ENCODE measurements at regions not wholly inside any gene's neighbourhood (a gene's known extent, or its start where the extent isn't known, plus 50 kb on each side); places are given as distances from the start of the nearest gene placed in this dataset.
"Not testable (repeated sequence)": the region's sequence is repeated elsewhere in the genome, so short reads cannot be mapped to it uniquely, and the experiment has no call there.

DNA sequence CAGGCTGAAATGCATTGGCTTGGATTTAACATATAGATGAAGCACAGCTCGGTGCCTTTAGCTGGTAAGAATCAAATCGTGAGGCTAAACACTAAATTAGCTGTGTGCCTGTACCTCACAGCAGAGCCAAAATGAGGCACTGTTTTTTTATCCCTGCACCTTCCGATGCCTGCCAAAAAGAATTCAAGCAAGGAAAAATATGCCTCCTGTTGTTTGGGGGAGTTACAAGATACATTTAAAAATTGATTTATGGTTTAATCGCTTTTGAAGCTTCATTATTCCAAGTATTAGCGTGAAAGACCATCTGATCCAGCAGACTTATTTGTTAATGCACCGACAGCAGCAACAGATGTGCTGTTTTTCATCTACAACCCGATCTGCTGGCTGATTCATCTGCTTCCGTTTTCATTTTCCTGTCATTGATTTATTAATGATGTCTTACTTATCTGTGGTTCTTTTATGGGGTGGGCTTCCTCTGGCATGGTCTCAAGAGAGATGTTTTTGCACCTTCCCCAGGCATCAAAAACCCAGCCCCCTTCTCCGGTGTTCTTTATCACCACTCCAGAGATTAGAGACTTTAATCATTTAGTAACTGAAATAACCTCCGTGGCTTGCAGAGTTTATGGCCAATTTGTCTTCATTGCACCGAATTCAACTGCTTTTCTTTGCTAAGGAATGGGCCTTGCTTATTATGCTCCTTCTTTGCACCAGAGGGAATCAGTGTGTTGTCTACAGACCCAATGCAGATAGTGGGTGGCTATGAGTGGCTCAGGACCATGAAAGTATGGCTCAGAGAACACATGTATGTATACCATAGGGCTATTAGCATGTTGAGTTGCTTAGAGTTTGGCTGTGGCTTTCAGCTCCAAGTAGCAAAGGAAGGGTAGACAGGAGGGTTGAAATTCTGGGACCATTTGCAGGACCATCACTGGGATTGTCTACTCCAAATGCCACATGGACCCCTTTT, 166.8 kb upstream of the TMEM260 start:
- Mint-ChIP-seq H3K27ac (no peak overlapping the region), H3K4me3 (no peak overlapping the region)
- no peak for ATAC-seq

GRCh38 chr14:56413721-56414120, 165.9 kb upstream of the TMEM260 start:
- peaks cover 12% of the 10 kb centered on the region for H3K4me1 Mint-ChIP-seq
- ATAC-seq, result no peak
- no peak overlapping the region for H3K27ac Mint-ChIP-seq
- H3K9me3 Mint-ChIP-seq, result no peaks in the 10 kb centered on the region
- no peak for DNase-seq (ENCODE audit: low spot score in 2 of 2)
- no peak overlapping the region for H3K4me3 Mint-ChIP-seq
- H3K36me3 Mint-ChIP-seq, result no peaks in the 10 kb centered on the region

More for the DNA sequence above, 166.8 kb upstream of the TMEM260 start:
- DNase-seq (ENCODE audit: low spot score in 2 of 2), result no peak
- Mint-ChIP-seq H3K9me3 (no peaks in the 10 kb centered on the region), H3K4me1 (peaks cover 6% of the 10 kb centered on the region), H3K36me3 (no peaks in the 10 kb centered on the region)

DNA sequence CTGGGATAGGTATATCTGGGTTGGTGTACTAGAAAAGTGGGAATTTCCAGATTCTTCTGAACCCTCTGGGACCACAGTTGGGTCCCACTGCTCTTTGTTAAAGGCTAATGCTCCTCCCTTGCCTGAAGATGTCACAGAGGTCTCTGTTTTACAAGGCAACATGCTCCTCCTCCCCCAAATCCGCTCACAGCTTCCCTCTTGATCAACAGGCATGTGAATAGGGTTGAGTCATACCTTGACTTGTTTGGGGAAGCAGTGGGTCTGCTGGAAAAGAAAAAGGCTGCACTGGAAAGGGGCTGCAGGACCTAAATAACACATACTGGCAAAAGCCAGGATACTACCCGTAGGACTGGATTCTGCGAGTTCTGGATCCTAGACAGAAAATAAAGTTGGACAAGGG, 165.4 kb upstream of the TMEM260 start:
- no peak overlapping the region for H3K27ac Mint-ChIP-seq
- no peak overlapping the region for H3K4me3 Mint-ChIP-seq

DNA sequence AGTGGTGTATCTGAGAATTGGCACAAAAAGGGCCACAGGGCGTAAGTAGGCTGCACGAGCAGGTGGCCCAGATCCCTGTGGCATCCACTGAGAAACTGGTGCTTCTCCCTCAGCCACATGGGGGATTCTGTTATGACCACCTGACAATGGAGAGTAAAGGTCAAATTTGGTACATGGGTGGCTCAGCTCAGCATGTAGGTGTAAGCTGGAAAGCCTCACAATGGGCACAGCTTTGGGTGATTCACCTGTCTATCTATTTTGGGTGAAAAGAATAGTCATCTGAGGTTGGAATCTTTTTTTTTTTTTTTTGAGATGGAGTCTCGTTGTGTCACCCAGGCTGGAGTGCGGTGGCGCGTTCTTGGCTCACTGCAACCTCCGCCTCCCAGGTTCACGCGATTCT, 163.4 kb upstream of the TMEM260 start:
- ATAC-seq (no peak), DNase-seq (ENCODE audit: low spot score in 2 of 2) (no peak)
- H3K9me3 Mint-ChIP-seq, result no peaks in the 10 kb centered on the region
- peaks cover 12% of the 10 kb centered on the region for H3K4me1 Mint-ChIP-seq
- no peak overlapping the region for H3K4me3 Mint-ChIP-seq
- H3K36me3 Mint-ChIP-seq, result no peaks in the 10 kb centered on the region
- H3K27ac Mint-ChIP-seq, result no peak overlapping the region

More for the DNA sequence above, 165.4 kb upstream of the TMEM260 start:
- peaks cover 12% of the 10 kb centered on the region for H3K4me1 Mint-ChIP-seq
- H3K9me3 Mint-ChIP-seq, result no peaks in the 10 kb centered on the region
- H3K36me3 Mint-ChIP-seq, result no peaks in the 10 kb centered on the region
- DNase-seq (ENCODE audit: low spot score in 2 of 2) (no peak), ATAC-seq (no peak)

DNA sequence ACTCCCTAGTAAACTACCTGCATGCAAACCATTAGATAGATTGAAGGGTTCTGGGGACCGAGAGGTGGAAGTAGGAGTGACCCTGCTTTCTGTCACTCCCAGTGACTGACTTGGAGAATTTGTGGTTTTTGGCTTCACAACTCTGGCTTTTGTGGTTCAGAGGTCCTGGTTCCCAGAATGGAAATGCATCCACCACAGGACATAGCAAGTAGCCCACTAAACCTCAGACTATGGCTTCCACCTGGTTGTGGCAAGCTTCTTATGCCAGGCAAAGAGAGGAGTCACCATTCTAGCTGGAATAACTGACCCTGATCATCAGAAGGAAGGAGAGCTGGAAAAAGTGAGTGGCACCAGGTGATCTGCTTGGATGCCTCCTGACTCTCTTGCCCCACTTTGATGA, 162.4 kb upstream of the TMEM260 start:
- no peak overlapping the region for H3K4me3 Mint-ChIP-seq
- no peaks in the 10 kb centered on the region for H3K9me3 Mint-ChIP-seq
- H3K4me1 Mint-ChIP-seq, result peaks cover 12% of the 10 kb centered on the region
- no peaks in the 10 kb centered on the region for H3K36me3 Mint-ChIP-seq
- DNase-seq (ENCODE audit: low spot score in 2 of 2) (no peak), ATAC-seq (no peak)
- no peak overlapping the region for H3K27ac Mint-ChIP-seq

GRCh38 chr14:56419750-56420149, 159.8 kb upstream of the TMEM260 start:
- DNase-seq (ENCODE audit: low spot score in 2 of 2) (no peak), ATAC-seq (no peak)
- Mint-ChIP-seq H3K36me3 (no peaks in the 10 kb centered on the region), H3K27ac (no peak overlapping the region), H3K4me1 (peaks cover 6% of the 10 kb centered on the region), H3K9me3 (no peaks in the 10 kb centered on the region), H3K4me3 (no peak overlapping the region)

DNA sequence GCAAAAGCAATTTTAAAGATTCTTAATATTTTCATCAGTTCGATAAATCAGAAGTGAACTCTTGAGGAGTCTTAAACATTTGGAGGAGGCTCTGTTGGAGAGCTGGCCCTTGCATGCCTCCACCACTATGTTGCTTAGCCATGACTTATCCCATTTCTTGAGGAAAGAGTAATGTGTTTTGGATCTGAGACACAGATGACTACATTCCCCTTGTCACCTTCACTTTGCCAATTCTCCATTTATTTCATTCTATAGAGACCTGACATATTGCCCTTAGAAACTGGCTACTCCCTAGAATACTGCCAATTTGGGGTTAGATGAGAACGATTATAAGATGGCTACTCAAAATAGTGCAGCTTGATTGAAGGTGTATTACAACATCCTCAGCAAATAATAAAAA, 157.4 kb upstream of the TMEM260 start:
- ATAC-seq (no peak), DNase-seq (ENCODE audit: low spot score in 2 of 2) (no peak)
- no peaks in the 10 kb centered on the region for H3K36me3 Mint-ChIP-seq
- H3K4me3 Mint-ChIP-seq, result no peak overlapping the region
- no peaks in the 10 kb centered on the region for H3K9me3 Mint-ChIP-seq
- peaks cover 6% of the 10 kb centered on the region for H3K4me1 Mint-ChIP-seq
- no peak overlapping the region for H3K27ac Mint-ChIP-seq

DNA sequence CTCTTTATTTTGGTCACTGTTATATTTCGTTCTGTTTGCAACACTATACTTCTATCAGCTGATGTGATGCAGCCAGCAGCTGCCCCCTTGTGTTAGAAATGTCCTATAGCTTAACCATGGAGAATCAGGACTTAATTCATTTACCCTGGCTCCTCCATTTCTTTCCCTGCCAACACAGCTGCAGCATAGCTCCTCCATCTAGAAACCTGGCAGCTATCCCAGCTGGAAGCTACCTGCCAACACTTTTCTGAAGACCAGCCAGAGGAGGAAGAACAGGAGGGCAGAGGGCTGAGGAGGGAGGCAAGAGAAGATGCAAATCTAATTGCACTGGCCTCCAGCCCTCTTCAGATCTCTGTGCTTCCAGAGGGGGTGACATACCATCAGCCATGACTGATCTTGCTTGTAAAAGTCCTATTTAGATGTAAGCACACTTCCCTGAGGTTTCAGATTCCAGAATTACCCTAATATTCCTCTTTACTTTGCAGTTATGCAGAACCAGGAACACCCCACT, 156.8 kb upstream of the TMEM260 start:
- H3K36me3 Mint-ChIP-seq, result no peaks in the 10 kb centered on the region
- ATAC-seq (peak; percentile 50), DNase-seq (ENCODE audit: low spot score in 2 of 2) (no peak)
- no peak overlapping the region for H3K4me3 Mint-ChIP-seq
- peaks cover 6% of the 10 kb centered on the region for H3K4me1 Mint-ChIP-seq
- H3K27ac Mint-ChIP-seq, result no peak overlapping the region
- no peaks in the 10 kb centered on the region for H3K9me3 Mint-ChIP-seq

DNA sequence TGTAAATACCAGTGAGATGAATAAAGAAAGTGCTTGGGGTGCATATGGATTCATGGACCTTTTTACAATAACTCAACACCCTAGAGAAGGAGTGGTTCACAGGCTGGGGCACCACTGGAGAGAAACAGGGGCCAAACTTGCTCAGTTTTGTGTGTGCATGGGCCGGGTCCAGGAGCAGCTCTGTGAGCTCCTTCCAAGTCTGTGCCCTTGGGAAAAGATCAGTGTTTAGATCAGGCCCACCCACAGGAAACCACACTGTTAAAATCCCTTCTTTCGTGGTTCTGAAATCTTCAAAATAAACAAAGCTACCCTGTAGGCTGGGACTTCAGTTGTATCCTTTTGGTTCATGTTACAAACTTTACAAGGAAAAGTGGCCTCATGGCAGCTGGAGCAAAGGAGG, 156.1 kb upstream of the TMEM260 start:
- Mint-ChIP-seq H3K36me3 (no peaks in the 10 kb centered on the region), H3K4me1 (peaks cover 1% of the 10 kb centered on the region), H3K4me3 (no peak overlapping the region), H3K9me3 (no peaks in the 10 kb centered on the region), H3K27ac (no peak overlapping the region)
- ATAC-seq, result no peak
- no peak for DNase-seq (ENCODE audit: low spot score in 2 of 2)

GRCh38 chr14:56431013-56431412, 148.6 kb upstream of the TMEM260 start:
- Mint-ChIP-seq H3K4me1 (no peaks in the 10 kb centered on the region), H3K4me3 (no peak overlapping the region), H3K27ac (no peak overlapping the region), H3K9me3 (no peaks in the 10 kb centered on the region), H3K36me3 (no peaks in the 10 kb centered on the region)
- no peak for DNase-seq (ENCODE audit: low spot score in 2 of 2)
- ATAC-seq, result no peak

GRCh38 chr14:56449670-56450213, 129.9 kb upstream of the TMEM260 start:
- no peak overlapping the region for H3K27ac Mint-ChIP-seq
- no peak for ATAC-seq
- no peaks in the 10 kb centered on the region for H3K9me3 Mint-ChIP-seq
- H3K4me3 Mint-ChIP-seq, result no peak overlapping the region
- H3K4me1 Mint-ChIP-seq, result no peaks in the 10 kb centered on the region
- H3K36me3 Mint-ChIP-seq, result no peaks in the 10 kb centered on the region
- no peak for DNase-seq (ENCODE audit: low spot score in 2 of 2)

DNA sequence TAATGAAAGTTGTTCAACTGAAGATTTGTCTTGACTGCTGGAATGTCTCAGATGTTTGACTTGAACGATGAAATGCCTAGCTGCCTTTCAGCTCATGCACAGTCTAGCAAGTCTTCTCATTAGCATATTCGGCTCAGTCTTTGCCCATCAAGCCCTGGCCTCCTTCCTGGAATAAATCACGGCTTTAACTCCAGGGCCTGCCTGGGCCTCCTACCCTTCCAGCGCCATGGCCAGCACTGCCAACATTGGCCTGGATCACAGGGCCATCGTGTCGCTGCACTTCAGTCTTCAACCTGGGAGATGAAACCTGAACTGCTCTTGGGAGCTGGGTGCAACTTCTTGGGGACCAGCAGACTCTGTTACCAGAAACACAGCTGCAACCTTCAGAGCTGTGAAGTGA, 126.7 kb upstream of the TMEM260 start:
- H3K36me3 Mint-ChIP-seq, result no peaks in the 10 kb centered on the region
- peaks cover 2% of the 10 kb centered on the region for H3K9me3 Mint-ChIP-seq
- no peaks in the 10 kb centered on the region for H3K4me1 Mint-ChIP-seq
- H3K27ac Mint-ChIP-seq, result no peak overlapping the region
- DNase-seq (ENCODE audit: low spot score in 2 of 2), result no peak
- ATAC-seq, result no peak
- H3K4me3 Mint-ChIP-seq, result no peak overlapping the region

DNA sequence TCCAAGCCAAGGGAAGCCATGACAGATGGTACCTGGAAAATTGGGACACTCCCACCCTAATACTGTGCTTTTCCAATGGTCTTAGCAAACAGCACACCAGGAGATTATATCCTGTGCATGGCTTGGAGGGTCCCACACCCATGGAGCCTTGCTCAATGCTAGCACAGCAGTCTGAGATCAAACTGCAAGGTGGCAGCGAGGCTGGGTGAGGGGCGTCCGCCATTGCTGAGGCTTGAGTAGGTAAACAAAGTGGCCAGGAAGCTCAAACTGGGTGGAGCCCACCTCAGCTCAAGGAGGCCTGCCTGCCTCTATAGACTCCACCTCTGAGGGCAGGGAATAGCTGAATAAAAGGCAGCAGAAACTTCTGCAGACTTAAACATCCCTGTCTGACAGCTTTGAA, 124.9 kb upstream of the TMEM260 start:
- H3K4me3 Mint-ChIP-seq; H3K36me3 Mint-ChIP-seq; ATAC-seq; H3K4me1 Mint-ChIP-seq; DNase-seq (ENCODE audit: low spot score in 2 of 2); H3K27ac Mint-ChIP-seq; H3K9me3 Mint-ChIP-seq: not testable (repeated sequence)

- Mint-ChIP-seq H3K4me1 (no peaks in the 10 kb centered on the region), H3K4me3 (no peak overlapping the region), H3K36me3 (no peaks in the 10 kb centered on the region), H3K9me3 (peaks cover 4% of the 10 kb centered on the region), H3K27ac (no peak overlapping the region)
- no peak for DNase-seq (ENCODE audit: low spot score in 2 of 2)
- ATAC-seq, result no peak
These were observed 119.1 kb upstream of the TMEM260 start for GRCh38 chr14:56460469-56460868.

DNA sequence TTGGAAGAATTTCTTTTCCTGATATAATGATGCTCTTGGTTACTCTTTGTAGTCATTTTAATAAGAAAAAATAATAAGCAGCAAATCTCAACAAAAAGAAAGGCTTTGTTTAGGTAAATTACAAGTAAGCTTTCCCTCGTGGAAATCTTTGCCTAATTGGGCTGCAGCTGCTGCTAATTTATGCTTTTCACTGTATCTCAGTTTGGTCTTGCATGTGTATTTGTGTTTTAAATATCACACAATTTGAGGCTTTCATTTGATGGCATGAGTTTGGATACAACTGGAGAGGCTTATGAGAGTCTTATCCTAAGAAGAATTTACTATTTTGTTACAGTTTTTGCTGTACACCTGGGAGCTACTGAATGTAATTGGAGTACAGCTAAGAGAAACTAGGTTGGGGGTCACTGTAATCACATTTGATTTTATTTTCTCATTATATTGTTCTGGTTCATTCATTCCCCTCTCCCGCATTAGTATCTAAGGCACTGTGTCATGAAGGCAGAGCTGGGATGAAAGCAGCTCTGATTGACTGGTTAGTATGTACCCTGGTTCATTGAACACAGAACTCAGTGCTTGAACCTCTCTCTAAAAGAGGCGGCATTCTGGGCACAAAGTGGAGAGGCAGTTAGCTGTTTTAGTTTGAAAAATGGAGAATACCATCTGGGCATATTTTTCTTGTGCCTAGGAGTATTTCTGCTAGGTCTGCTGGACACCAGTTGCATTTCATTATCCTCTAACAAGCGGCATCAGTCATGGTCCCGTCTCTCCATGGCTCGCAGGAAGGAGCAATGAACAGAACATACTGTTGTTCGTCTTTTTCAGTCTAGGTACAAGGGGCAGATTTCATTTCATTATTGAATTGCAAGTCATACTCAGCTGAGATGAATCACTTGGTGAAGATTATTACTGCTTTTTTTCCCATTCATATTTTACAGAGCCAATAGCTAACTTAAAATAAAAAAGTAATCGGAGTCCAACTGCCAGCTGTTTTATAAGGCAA, 118.0 kb upstream of the TMEM260 start:
- ATAC-seq, result no peak
- Mint-ChIP-seq H3K4me1 (no peaks in the 10 kb centered on the region), H3K27ac (no peak overlapping the region), H3K36me3 (no peaks in the 10 kb centered on the region), H3K9me3 (peaks cover 2% of the 10 kb centered on the region), H3K4me3 (no peak overlapping the region)
- no peak for DNase-seq (ENCODE audit: low spot score in 2 of 2)

All from stimulated activated effector memory CD8-positive, alpha-beta T cell treated with anti-CD3 and anti-CD28 coated beads, Interleukin-12 subunit alpha, Interleukin-12 subunit beta, amount 100 ng/mL, for 72 hours (primary cell).